ENCODE measurements at regions not wholly inside any gene's neighbourhood (a gene's known extent, or its start where the extent isn't known, plus 50 kb on each side); places are given as distances from the start of the nearest gene placed in this dataset.

DNA sequence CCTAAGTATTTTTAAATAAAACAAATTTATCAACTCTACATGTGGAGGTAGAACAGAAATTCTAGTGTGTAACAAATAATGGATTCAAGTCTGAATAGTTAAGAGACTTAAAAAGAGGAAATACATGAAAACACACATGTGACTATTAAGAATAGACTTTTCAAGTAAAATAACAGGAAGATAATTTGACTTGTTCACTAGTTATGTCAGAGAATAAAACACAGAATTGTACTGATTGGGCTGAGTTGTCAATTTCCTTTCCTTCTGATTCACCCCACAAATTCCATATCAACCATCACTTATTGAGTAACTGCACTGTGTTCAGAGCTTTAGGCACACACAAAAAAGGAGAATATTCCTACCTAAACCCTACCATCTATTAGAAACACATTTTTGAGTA lies 557.2 kb downstream of the TUSC7 start:
- TF ChIP-seq, protein P1, sequence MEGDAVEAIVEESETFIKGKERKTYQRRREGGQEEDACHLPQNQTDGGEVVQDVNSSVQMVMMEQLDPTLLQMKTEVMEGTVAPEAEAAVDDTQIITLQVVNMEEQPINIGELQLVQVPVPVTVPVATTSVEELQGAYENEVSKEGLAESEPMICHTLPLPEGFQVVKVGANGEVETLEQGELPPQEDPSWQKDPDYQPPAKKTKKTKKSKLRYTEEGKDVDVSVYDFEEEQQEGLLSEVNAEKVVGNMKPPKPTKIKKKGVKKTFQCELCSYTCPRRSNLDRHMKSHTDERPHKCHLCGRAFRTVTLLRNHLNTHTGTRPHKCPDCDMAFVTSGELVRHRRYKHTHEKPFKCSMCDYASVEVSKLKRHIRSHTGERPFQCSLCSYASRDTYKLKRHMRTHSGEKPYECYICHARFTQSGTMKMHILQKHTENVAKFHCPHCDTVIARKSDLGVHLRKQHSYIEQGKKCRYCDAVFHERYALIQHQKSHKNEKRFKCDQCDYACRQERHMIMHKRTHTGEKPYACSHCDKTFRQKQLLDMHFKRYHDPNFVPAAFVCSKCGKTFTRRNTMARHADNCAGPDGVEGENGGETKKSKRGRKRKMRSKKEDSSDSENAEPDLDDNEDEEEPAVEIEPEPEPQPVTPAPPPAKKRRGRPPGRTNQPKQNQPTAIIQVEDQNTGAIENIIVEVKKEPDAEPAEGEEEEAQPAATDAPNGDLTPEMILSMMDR (IDR thresholded peaks at IDR 0.05; ENCODE audit: borderline replicate concordance, extremely low read depth, low read length, poor library complexity, severe bottlenecking), result no peak
- TF ChIP-seq EZH2 (IDR thresholded peaks at IDR 0.05; ENCODE audit: borderline replicate concordance, low read depth, low read length, severe bottlenecking), result no peak
